CD8-positive, alpha-beta memory T cell (primary cell): ENCODE measurements at regions not wholly inside any gene's neighbourhood (a gene's known extent, or its start where the extent isn't known, plus 50 kb on each side); places are given as distances from the start of the nearest gene placed in this dataset.

Experiments used
- CTCF ChIA-PET: fragments of 350-600 bp; sonication (Branson Sonifier 250); formaldehyde crosslinking; loops from one replicate; lab custom pipeline; 2021; ENCODE audit warnings: antibody characterized with exemption; lab: Charles Lee
- POLR2A ChIA-PET: fragments of 350-600 bp; sonication (Branson Sonifier 250); formaldehyde crosslinking; loops from one replicate; lab custom pipeline; 2021; ENCODE audit warnings: antibody characterized with exemption; lab: Charles Lee
- DNase-seq, 5 donors: peaks; one replicate each; pipeline versions ENCODE4 v3.0.0 to v3.0.0-alpha.2; 2020 to 2022; ENCODE audit warnings: mixed read lengths in 1 of 5
- H3K27ac ChIP-seq: one replicate; pipeline ENCODE4 v1.7.0; 2013; ENCODE audit warnings: low read depth, mild to moderate bottlenecking, low read length, moderate library complexity
- H3K27me3 ChIP-seq: 2 replicates; pipeline ENCODE4 v1.7.0; 2013; ENCODE audit warnings: low read length, mild to moderate bottlenecking; ENCODE audit not compliant: insufficient read depth, poor library complexity, severe bottlenecking
- H3K36me3 ChIP-seq: 2 replicates; pipeline ENCODE4 v1.7.0; 2013; ENCODE audit warnings: mild to moderate bottlenecking, low read length, moderate library complexity; ENCODE audit not compliant: insufficient read depth
- H3K4me1 ChIP-seq: 2 replicates; pipeline ENCODE4 v1.7.0; 2013; ENCODE audit warnings: mild to moderate bottlenecking, low read length, moderate library complexity; ENCODE audit not compliant: insufficient read depth
- H3K4me3 ChIP-seq: 2 replicates; pipeline ENCODE4 v1.7.0; 2013; ENCODE audit warnings: mild to moderate bottlenecking, low read length
- H3K9me3 ChIP-seq: 2 replicates; pipeline ENCODE4 v1.7.0; 2013; ENCODE audit warnings: mild to moderate bottlenecking, low read length
- H3K27ac Mint-ChIP-seq, 8 donors: one replicate each; pipeline ENCODE4 v1.8.0; 2020 to 2021; ENCODE audit warnings: mixed read lengths in 8 of 8, mild to moderate bottlenecking in 6 of 8, inconsistent platforms in 3 of 8, moderate library complexity in 3 of 8
- H3K27me3 Mint-ChIP-seq, 2 donors: one replicate each; pipeline ENCODE4 v1.8.0; 2020 to 2021; ENCODE audit warnings: mixed read lengths in 2 of 2, mild to moderate bottlenecking in 1 of 2, moderate library complexity in 1 of 2
- H3K36me3 Mint-ChIP-seq, 3 donors: one replicate each; pipeline ENCODE4 v1.8.0; 2020 to 2021; ENCODE audit warnings: mixed read lengths in 3 of 3, inconsistent platforms in 1 of 3, mild to moderate bottlenecking in 1 of 3
- H3K4me1 Mint-ChIP-seq, 3 donors: one replicate each; pipeline ENCODE4 v1.8.0; 2020 to 2021; ENCODE audit warnings: mixed read lengths in 3 of 3, inconsistent platforms in 1 of 3, mild to moderate bottlenecking in 1 of 3
- H3K4me3 Mint-ChIP-seq, 7 donors: one replicate each; pipeline ENCODE4 v1.8.0; 2020 to 2021; ENCODE audit warnings: mixed read lengths in 7 of 7, mild to moderate bottlenecking in 6 of 7, moderate library complexity in 4 of 7, inconsistent platforms in 2 of 7
- H3K9me3 Mint-ChIP-seq, 5 donors: one replicate each; pipeline ENCODE4 v1.8.0; 2020 to 2022; ENCODE audit warnings: mixed read lengths in 5 of 5, mild to moderate bottlenecking in 3 of 5, moderate library complexity in 2 of 5, inconsistent platforms in 1 of 5

GRCh38 chr13:79034341-79034740 lies 371.7 kb downstream of the RBM26 start:
- no peak overlapping the region for H3K4me3 ChIP-seq
- peaks cover 1 to 7% of the 10 kb centered on the region in 2 donors for H3K27me3 Mint-ChIP-seq
- no peak for DNase-seq
- H3K36me3 Mint-ChIP-seq, result no peaks in the 10 kb centered on the region
- H3K4me1 ChIP-seq, result no peaks in the 10 kb centered on the region
- no peak overlapping the region for H3K4me3 Mint-ChIP-seq
- no peaks in the 10 kb centered on the region for H3K36me3 ChIP-seq
- no peaks in the 10 kb centered on the region for H3K9me3 ChIP-seq
- H3K27me3 ChIP-seq, result peaks cover 3% of the 10 kb centered on the region
- no peak overlapping the region for H3K27ac Mint-ChIP-seq
- ChIA-PET CTCF (no interaction called here), POLR2A (no interaction called here)
- no peaks in the 10 kb centered on the region for H3K9me3 Mint-ChIP-seq
- H3K27ac ChIP-seq, result no peak overlapping the region
- H3K4me1 Mint-ChIP-seq, result no peaks in the 10 kb centered on the region

GRCh38 chr13:79030513-79030912 lies 371.6 kb upstream of the OBI1 start:
- ChIA-PET CTCF (no interaction called here), POLR2A (no interaction called here)
- Histone ChIP-seq H3K4me1 (no peaks in the 10 kb centered on the region), H3K27me3 (peaks cover 3% of the 10 kb centered on the region), H3K36me3 (no peaks in the 10 kb centered on the region), H3K4me3 (no peak overlapping the region), H3K27ac (no peak overlapping the region), H3K9me3 (no peaks in the 10 kb centered on the region)
- H3K9me3 Mint-ChIP-seq, result no peaks in the 10 kb centered on the region
- H3K4me1 Mint-ChIP-seq, result no peaks in the 10 kb centered on the region
- peaks cover 1 to 12% of the 10 kb centered on the region in 2 donors for H3K27me3 Mint-ChIP-seq
- DNase-seq, result no peak
- no peak overlapping the region for H3K27ac Mint-ChIP-seq
- no peak overlapping the region for H3K4me3 Mint-ChIP-seq
- H3K36me3 Mint-ChIP-seq, result no peaks in the 10 kb centered on the region

GRCh38 chr13:79018166-79018565 lies 359.2 kb upstream of the OBI1 start:
- CTCF ChIA-PET, result no interaction called here

GRCh38 chr13:79011179-79011578 lies 352.2 kb upstream of the OBI1 start:
- no peaks in the 10 kb centered on the region for H3K36me3 Mint-ChIP-seq
- no peaks in the 10 kb centered on the region for H3K27me3 ChIP-seq
- peaks cover 3 to 13% (median 10%) of the 10 kb centered on the region in 5 donors for H3K9me3 Mint-ChIP-seq
- no peaks in the 10 kb centered on the region for H3K4me1 ChIP-seq
- H3K27ac Mint-ChIP-seq, result no peak overlapping the region
- ChIA-PET CTCF (no interaction called here), POLR2A (no interaction called here)
- no peak for DNase-seq
- no peaks in the 10 kb centered on the region for H3K36me3 ChIP-seq
- no peak overlapping the region for H3K4me3 Mint-ChIP-seq
- no peaks in the 10 kb centered on the region for H3K4me1 Mint-ChIP-seq
- peaks cover 1 to 19% of the 10 kb centered on the region in 2 donors for H3K27me3 Mint-ChIP-seq
- H3K4me3 ChIP-seq, result no peak overlapping the region
- H3K9me3 ChIP-seq, result no peaks in the 10 kb centered on the region
- no peak overlapping the region for H3K27ac ChIP-seq

More at GRCh38 chr13:79018166-79018565, 359.2 kb upstream of the OBI1 start:
- Histone ChIP-seq H3K27ac (no peak overlapping the region), H3K27me3 (no peaks in the 10 kb centered on the region), H3K4me3 (no peak overlapping the region), H3K36me3 (no peaks in the 10 kb centered on the region), H3K9me3 (peaks cover 6% of the 10 kb centered on the region), H3K4me1 (no peaks in the 10 kb centered on the region)
- H3K9me3 Mint-ChIP-seq, result peaks cover 11 to 35% (median 28%) of the 10 kb centered on the region in 5 donors
- H3K4me1 Mint-ChIP-seq, result no peaks in the 10 kb centered on the region
- H3K36me3 Mint-ChIP-seq, result no peaks in the 10 kb centered on the region
- DNase-seq, result no peak
- POLR2A ChIA-PET, result no interaction called here
- H3K27ac Mint-ChIP-seq, result no peak overlapping the region
- H3K27me3 Mint-ChIP-seq, result peaks cover 5 to 29% of the 10 kb centered on the region in 2 donors
- no peak overlapping the region for H3K4me3 Mint-ChIP-seq

GRCh38 chr13:79003989-79004898 lies 345.3 kb upstream of the OBI1 start:
- Mint-ChIP-seq H3K27me3 (peaks cover 1 to 19% of the 10 kb centered on the region in 2 donors), H3K4me1 (no peaks in the 10 kb centered on the region), H3K27ac (no peak overlapping the region), H3K4me3 (no peak overlapping the region), H3K36me3 (no peaks in the 10 kb centered on the region), H3K9me3 (no peaks in the 10 kb centered on the region)
- Histone ChIP-seq H3K4me1 (no peaks in the 10 kb centered on the region), H3K4me3 (no peak overlapping the region), H3K9me3 (no peaks in the 10 kb centered on the region), H3K36me3 (no peaks in the 10 kb centered on the region), H3K27me3 (no peaks in the 10 kb centered on the region), H3K27ac (no peak overlapping the region)
- DNase-seq, result no peak
- ChIA-PET POLR2A (no interaction called here), CTCF (no interaction called here)

GRCh38 chr13:78999494-78999893 lies 340.5 kb upstream of the OBI1 start:
- H3K9me3 Mint-ChIP-seq, result no peaks in the 10 kb centered on the region
- no peaks in the 10 kb centered on the region for H3K36me3 Mint-ChIP-seq
- POLR2A ChIA-PET, result no interaction called here
- no peak overlapping the region for H3K27ac ChIP-seq
- H3K4me3 ChIP-seq, result no peak overlapping the region
- H3K9me3 ChIP-seq, result no peaks in the 10 kb centered on the region
- no peaks in the 10 kb centered on the region for H3K36me3 ChIP-seq
- no peak for DNase-seq
- H3K27ac Mint-ChIP-seq, result no peak overlapping the region
- no peaks in the 10 kb centered on the region for H3K4me1 ChIP-seq
- peaks cover 3 to 29% of the 10 kb centered on the region in 2 donors for H3K27me3 Mint-ChIP-seq
- H3K27me3 ChIP-seq, result no peaks in the 10 kb centered on the region
- no peaks in the 10 kb centered on the region for H3K4me1 Mint-ChIP-seq
- H3K4me3 Mint-ChIP-seq, result no peak overlapping the region
- CTCF ChIA-PET, result no interaction called here

GRCh38 chr13:78998630-78999315 lies 339.8 kb upstream of the OBI1 start:
- Histone ChIP-seq H3K27ac (no peak overlapping the region), H3K9me3 (no peaks in the 10 kb centered on the region), H3K4me1 (no peaks in the 10 kb centered on the region), H3K4me3 (no peak overlapping the region), H3K36me3 (no peaks in the 10 kb centered on the region), H3K27me3 (no peaks in the 10 kb centered on the region)
- CTCF ChIA-PET, result no interaction called here
- Mint-ChIP-seq H3K9me3 (no peaks in the 10 kb centered on the region), H3K4me3 (no peak overlapping the region), H3K27ac (no peak overlapping the region), H3K27me3 (peaks cover 3 to 31% of the 10 kb centered on the region in 2 donors), H3K4me1 (no peaks in the 10 kb centered on the region), H3K36me3 (no peaks in the 10 kb centered on the region)
- POLR2A ChIA-PET, result no interaction called here
- no peak for DNase-seq

GRCh38 chr13:78997902-78998629 lies 339.1 kb upstream of the OBI1 start:
- POLR2A ChIA-PET, result no interaction called here
- no peaks in the 10 kb centered on the region for H3K9me3 ChIP-seq
- no peak overlapping the region for H3K4me3 ChIP-seq
- Mint-ChIP-seq H3K36me3 (no peaks in the 10 kb centered on the region), H3K4me3 (no peak overlapping the region), H3K9me3 (no peaks in the 10 kb centered on the region), H3K4me1 (no peaks in the 10 kb centered on the region), H3K27me3 (peaks cover 2 to 37% of the 10 kb centered on the region in 2 donors), H3K27ac (no peak overlapping the region)
- H3K27ac ChIP-seq, result no peak overlapping the region
- DNase-seq, result no peak
- no peaks in the 10 kb centered on the region for H3K27me3 ChIP-seq
- no peaks in the 10 kb centered on the region for H3K36me3 ChIP-seq
- no peaks in the 10 kb centered on the region for H3K4me1 ChIP-seq
- CTCF ChIA-PET, result no interaction called here
